B cell (primary cell): ENCODE measurements at regions not wholly inside any gene's neighbourhood (a gene's known extent, or its start where the extent isn't known, plus 50 kb on each side); places are given as distances from the start of the nearest gene placed in this dataset.

Experiments used
- ATAC-seq: fragments of 200-7000 bp; cut with Tn5 transposase; one replicate; pipeline ENCODE4 v1.10.0; 2021; ENCODE audit warnings: low read depth, mild to moderate bottlenecking, moderate number of reproducible peaks, moderate library complexity
- CTCF ChIA-PET: fragments of 350-600 bp; sonication (Branson Sonifier 250); formaldehyde crosslinking; loops from one replicate; lab custom pipeline; 2021; ENCODE audit warnings: antibody characterized with exemption, inconsistent platforms; lab: Charles Lee
- POLR2A ChIA-PET: fragments of 350-600 bp; sonication (Branson Sonifier 250); formaldehyde crosslinking; loops from one replicate; lab custom pipeline; 2021; ENCODE audit warnings: antibody characterized with exemption; lab: Charles Lee
- DNase-seq: peaks from one replicate; pipeline ENCODE4 v3.0.0; 2013
- H2AFZ ChIP-seq: 2 replicates; pipeline ENCODE4 v1.6.1; 2012; ENCODE audit warnings: mild to moderate bottlenecking, low read depth, low read length; ENCODE audit not compliant: insufficient read depth, poor library complexity, severe bottlenecking
- H3K27ac ChIP-seq, 2 donors: 1 replicate in 1 of 2; 2 replicates in 1 of 2; pipeline ENCODE4 v1.5.1; 2012 to 2013; ENCODE audit warnings: low read length in 2 of 2, mild to moderate bottlenecking in 2 of 2, moderate library complexity in 1 of 2
- H3K27me3 ChIP-seq, 4 experiments: fragments of 200-600 bp in 1 of 4; sonication (generic) in 1 of 4; replicated peaks in 1 of 4; 1 replicate in 2 of 4; 2 replicates in 2 of 4; pipeline versions ENCODE4 v1.6.1 to v1.7.0; 2013 to 2016; ENCODE audit warnings: low read length in 3 of 4, mild to moderate bottlenecking in 2 of 4, mixed read lengths in 1 of 4, moderate library complexity in 1 of 4; ENCODE audit not compliant: insufficient read depth in 4 of 4, control insufficient read depth in 3 of 4; ENCODE audit errors: control extremely low read depth in 1 of 4
- H3K36me3 ChIP-seq, 2 experiments: replicated peaks in 1 of 2; 1 replicate in 1 of 2; 2 replicates in 1 of 2; pipeline versions ENCODE4 v1.6.1 to v1.7.1; 2013; ENCODE audit warnings: low read length in 1 of 2; ENCODE audit not compliant: insufficient read depth in 2 of 2, control insufficient read depth in 1 of 2; ENCODE audit errors: control extremely low read depth in 1 of 2, extremely low read depth in 1 of 2
- H3K4me1 ChIP-seq, 2 donors: fragments of 200-600 bp in 1 of 2; sonication (generic) in 1 of 2; 1 replicate in 1 of 2; 2 replicates in 1 of 2; pipeline versions ENCODE4 v1.5.1 to v1.6.1; 2013 to 2017; ENCODE audit warnings: low read length in 2 of 2; ENCODE audit not compliant: control insufficient read depth in 2 of 2, insufficient read depth in 2 of 2
- H3K4me2 ChIP-seq: replicated peaks from 2 replicates; pipeline ENCODE3; 2012; ENCODE audit warnings: mild to moderate bottlenecking, low read depth, low read length; ENCODE audit not compliant: poor library complexity, severe bottlenecking
- H3K4me3 ChIP-seq, 5 experiments: fragments of 200-600 bp in 1 of 5; sonication (generic) in 1 of 5; 1 replicate in 3 of 5; 2 replicates in 2 of 5; pipeline versions ENCODE4 v1.5.1 to v1.7.0; 2011 to 2016; ENCODE audit warnings: low read length in 4 of 5, mild to moderate bottlenecking in 4 of 5, low read depth in 2 of 5, control low read depth in 1 of 5, moderate library complexity in 1 of 5; ENCODE audit not compliant: insufficient read depth in 1 of 5; ENCODE audit errors: control extremely low read depth in 1 of 5, extremely low read depth in 1 of 5
- H3K79me2 ChIP-seq: fragments of 200-600 bp; sonication (generic); one replicate; pipeline ENCODE4 v1.6.0; 2016; ENCODE audit warnings: low read length; ENCODE audit not compliant: control insufficient read depth, insufficient read depth
- H3K9ac ChIP-seq: fragments of 200-600 bp; sonication (generic); 2 replicates; pipeline ENCODE4 v1.6.1; 2017; ENCODE audit warnings: mild to moderate bottlenecking, low read length, moderate library complexity
- H3K9me3 ChIP-seq, 3 donors: one replicate each; pipeline versions ENCODE4 v1.6.1 to v1.7.1; 2013; ENCODE audit warnings: low read length in 2 of 3; ENCODE audit not compliant: control insufficient read depth in 2 of 3, insufficient read depth in 1 of 3; ENCODE audit errors: control extremely low read depth in 1 of 3
- H4K20me1 ChIP-seq: 2 replicates; pipeline ENCODE4 v1.6.0; 2012; ENCODE audit warnings: mild to moderate bottlenecking, low read length; ENCODE audit not compliant: insufficient read depth, control insufficient read depth, poor library complexity, severe bottlenecking
- H3K27ac Mint-ChIP-seq: one replicate; pipeline ENCODE4 v1.8.0; 2021; ENCODE audit warnings: mixed read lengths
- H3K27me3 Mint-ChIP-seq: one replicate; pipeline ENCODE4 v1.8.0; 2021; ENCODE audit warnings: mixed read lengths
- H3K4me1 Mint-ChIP-seq: one replicate; pipeline ENCODE4 v1.8.0; 2021; ENCODE audit warnings: mixed read lengths
- H3K4me3 Mint-ChIP-seq: one replicate; pipeline ENCODE4 v1.8.0; 2021; ENCODE audit warnings: mixed read lengths
- H3K9me3 Mint-ChIP-seq: one replicate; pipeline ENCODE4 v1.8.0; 2022; ENCODE audit warnings: mixed read lengths; ENCODE audit not compliant: insufficient read depth
- CTCF ChIP-seq: fragments of 200-600 bp; IDR thresholded peaks from one replicate; pipeline ENCODE4 v1.8.0; 2022; ENCODE audit warnings: antibody characterized with exemption, mild to moderate bottlenecking
- EZH2 ChIP-seq: IDR thresholded peaks from 2 replicates; pipeline ENCODE4 v1.6.1; 2012; ENCODE audit warnings: borderline replicate concordance, low read depth, mild to moderate bottlenecking, moderate library complexity, low read length; ENCODE audit not compliant: insufficient read depth, poor library complexity, severe bottlenecking
- WGBS: methylation state at CpG from one replicate; pipeline ENCODE4 v1.1.5; 2013; ENCODE audit warnings: missing lambda C conversion rate; ENCODE audit not compliant: insufficient coverage; 5-methylcytosine and 5-hydroxymethylcytosine counted together
- intact Hi-C: fragments of 100-400 bp; cut with micrococcal nuclease; formaldehyde crosslinking; loops from one replicate; pipeline ENCODE4 v1.10.0; 2022

- H3K4me1 Mint-ChIP-seq, result no peaks in the 10 kb centered on the region
- DNase-seq (no peak), ATAC-seq (no peak)
- no peaks in the 10 kb centered on the region for H3K9me3 ChIP-seq
- no peaks in the 10 kb centered on the region for H4K20me1 ChIP-seq
- no peaks in the 10 kb centered on the region for H3K9me3 Mint-ChIP-seq
- no peak overlapping the region for H2AFZ ChIP-seq
- ChIA-PET POLR2A (no interaction called here), CTCF (no interaction called here)
- no peak overlapping the region for H3K4me2 ChIP-seq
- no peak overlapping the region for H3K4me3 ChIP-seq
- 86% methylated on average over 5 of the region's 6 CpGs for WGBS
- H3K27ac Mint-ChIP-seq, result no peak overlapping the region
- no peaks in the 10 kb centered on the region for H3K36me3 ChIP-seq
- no peak overlapping the region for H3K9ac ChIP-seq
- no peak overlapping the region for H3K4me3 Mint-ChIP-seq
- H3K4me1 ChIP-seq, result no peaks in the 10 kb centered on the region
- H3K27me3 ChIP-seq, result peaks cover 0 to 3% (median 0%) of the 10 kb centered on the region in 4 experiments
- intact Hi-C loops, result no loop called here
- no peaks in the 10 kb centered on the region for H3K79me2 ChIP-seq
- H3K27me3 Mint-ChIP-seq, result peaks cover 24% of the 10 kb centered on the region
- TF ChIP-seq CTCF (no peak), EZH2 (no peak)
- no peak overlapping the region for H3K27ac ChIP-seq
These were observed 119.4 kb upstream of the SLC45A1 start for GRCh38 chr1:8198522-8198921.

GRCh38 chr1:8197493-8198282, 120.2 kb upstream of the SLC45A1 start:
- Mint-ChIP-seq H3K27ac (no peak overlapping the region), H3K27me3 (peaks cover 24% of the 10 kb centered on the region), H3K4me1 (no peaks in the 10 kb centered on the region), H3K9me3 (no peaks in the 10 kb centered on the region), H3K4me3 (no peak overlapping the region)
- no peaks in the 10 kb centered on the region for H4K20me1 ChIP-seq
- H3K9ac ChIP-seq, result no peak overlapping the region
- ATAC-seq (no peak), DNase-seq (no peak)
- POLR2A ChIA-PET, result no interaction called here
- H3K9me3 ChIP-seq, result no peaks in the 10 kb centered on the region
- CTCF ChIA-PET, result no interaction called here
- WGBS, result 70% methylated on average over 16 of the region's 20 CpGs
- H2AFZ ChIP-seq, result no peak overlapping the region
- H3K36me3 ChIP-seq, result no peaks in the 10 kb centered on the region
- H3K4me3 ChIP-seq, result no peak overlapping the region
- TF ChIP-seq CTCF, result no peak
- TF ChIP-seq EZH2, result no peak
- no peak overlapping the region for H3K27ac ChIP-seq
- peaks cover 0 to 3% (median 0%) of the 10 kb centered on the region in 4 experiments for H3K27me3 ChIP-seq
- H3K4me2 ChIP-seq, result no peak overlapping the region
- H3K4me1 ChIP-seq, result no peaks in the 10 kb centered on the region
- intact Hi-C loops, result no loop called here
- H3K79me2 ChIP-seq, result no peaks in the 10 kb centered on the region
